Stomach (tissue), 8 donors: ENCODE measurements at regions not wholly inside any gene's neighbourhood (a gene's known extent, or its start where the extent isn't known, plus 50 kb on each side); places are given as distances from the start of the nearest gene placed in this dataset.

Experiments used
- DNase-seq, 2 donors: peaks; one replicate each; pipeline versions ENCODE4 v3.0.0 to v3.0.0-alpha.2; 2013 to 2019
- H3K27ac ChIP-seq, 5 donors: fragments of 200-600 bp in 4 of 5; sonication (generic) in 4 of 5; one replicate each; pipeline ENCODE4 v1.5.1; 2013 to 2019; ENCODE audit warnings: mild to moderate bottlenecking in 1 of 5, moderate library complexity in 1 of 5
- H3K27me3 ChIP-seq, 3 donors: fragments of 200-600 bp; sonication (generic); one replicate each; pipeline ENCODE4 v1.5.1; 2017 to 2019; ENCODE audit warnings: mixed run types in 1 of 3
- H3K36me3 ChIP-seq, 4 donors: fragments of 200-600 bp; sonication (generic); 1 replicate in 3 of 4; 2 replicates in 1 of 4; pipeline ENCODE4 v1.5.1; 2016 to 2019
- H3K4me1 ChIP-seq, 4 donors: fragments of 200-600 bp; sonication (generic); one replicate each; pipeline ENCODE4 v1.5.1; 2016 to 2019
- H3K4me3 ChIP-seq, 4 donors: fragments of 200-600 bp; sonication (generic) in 3 of 4; one replicate each; pipeline ENCODE4 v1.5.1; 2016 to 2019; ENCODE audit warnings: mild to moderate bottlenecking in 1 of 4
- H3K9me3 ChIP-seq, 4 donors: fragments of 200-600 bp; sonication (generic); one replicate each; pipeline ENCODE4 v1.5.1; 2016 to 2019
- EP300 ChIP-seq: sonication (generic); formaldehyde crosslinking; IDR thresholded peaks from one replicate; pipeline ENCODE4 v1.6.1; 2017; ENCODE audit warnings: antibody characterized with exemption
- POLR2A ChIP-seq, 4 donors: fragments of 450-650 bp; IDR thresholded peaks; one replicate each; pipeline ENCODE4 v1.6.1; 2016; ENCODE audit warnings: antibody characterized with exemption in 4 of 4, control low read depth in 2 of 4, mild to moderate bottlenecking in 1 of 4, moderate library complexity in 1 of 4
- POLR2AphosphoS5 ChIP-seq, 3 donors: sonication (generic); formaldehyde crosslinking; IDR thresholded peaks; one replicate each; pipeline ENCODE4 v1.6.1; 2016; ENCODE audit warnings: antibody characterized with exemption in 3 of 3
- WGBS, 5 donors: extraction: QIAGEN DNeasy Blood & Tissue Kit in 3 of 5; methylation state at CpG; one replicate each; pipeline versions ENCODE4 v1.1.5 to v1.1.7; 2013 to 2018; 5-methylcytosine and 5-hydroxymethylcytosine counted together
- intact Hi-C: fragments of 100-400 bp; cut with DNase I; formaldehyde crosslinking; loops from one replicate; pipeline ENCODE4 v1.15.1; 2023; ENCODE audit warnings: low total_unique reads
- TF ChIP-seq, protein P1 (sequence below), 7 experiments: fragments of 450-650 bp in 4 of 7; fragments of 200-600 bp in 3 of 7; sonication (generic) in 3 of 7; IDR thresholded peaks; one replicate each; pipeline ENCODE4 v1.5.1; 2016 to 2019; ENCODE audit warnings: antibody characterized with exemption in 7 of 7, control low read depth in 2 of 7, mild to moderate bottlenecking in 1 of 7
- donor health status: healthy with polysubstance abuse.
- donor health status: Bipolar disorder and iron deficiency.
- donor health status: healthy.

DNA sequence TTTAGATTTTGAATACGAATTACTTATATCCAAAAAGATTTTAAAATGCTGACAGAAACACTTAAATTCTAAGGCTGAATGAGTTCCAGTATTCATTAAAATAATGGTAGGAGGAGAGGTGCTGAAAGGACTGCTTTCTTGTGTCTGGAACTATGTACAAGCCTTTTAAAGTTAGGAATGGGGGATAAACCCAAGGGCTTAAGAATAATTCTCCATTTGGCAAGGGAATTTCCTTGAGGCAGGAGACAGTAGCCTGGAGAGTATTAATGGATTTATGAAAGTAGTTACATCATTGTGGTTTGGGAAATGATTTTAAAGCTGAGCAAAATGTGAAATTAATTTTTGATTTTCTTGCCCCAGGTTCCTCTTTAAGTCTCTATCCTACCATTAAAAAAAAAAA, 266.5 kb upstream of the KCNIP4 start:
- DNase-seq: no peak
- H3K36me3 ChIP-seq: no peaks in the 10 kb centered on the region
- intact Hi-C loops: no loop called here
- no peaks in the 10 kb centered on the region for H3K4me1 ChIP-seq
- H3K27me3 ChIP-seq: no peaks in the 10 kb centered on the region
- WGBS, 5 donors: 58 to 86% (median 64%) methylated on average over 1 of the region's 1 CpG
- no peaks in the 10 kb centered on the region for H3K9me3 ChIP-seq
- TF ChIP-seq POLR2AphosphoS5 (IDR thresholded peaks at IDR 0.05) (no peak), POLR2A (IDR thresholded peaks at IDR 0.05) (no peak), EP300 (no peak)
- TF ChIP-seq, protein P1, sequence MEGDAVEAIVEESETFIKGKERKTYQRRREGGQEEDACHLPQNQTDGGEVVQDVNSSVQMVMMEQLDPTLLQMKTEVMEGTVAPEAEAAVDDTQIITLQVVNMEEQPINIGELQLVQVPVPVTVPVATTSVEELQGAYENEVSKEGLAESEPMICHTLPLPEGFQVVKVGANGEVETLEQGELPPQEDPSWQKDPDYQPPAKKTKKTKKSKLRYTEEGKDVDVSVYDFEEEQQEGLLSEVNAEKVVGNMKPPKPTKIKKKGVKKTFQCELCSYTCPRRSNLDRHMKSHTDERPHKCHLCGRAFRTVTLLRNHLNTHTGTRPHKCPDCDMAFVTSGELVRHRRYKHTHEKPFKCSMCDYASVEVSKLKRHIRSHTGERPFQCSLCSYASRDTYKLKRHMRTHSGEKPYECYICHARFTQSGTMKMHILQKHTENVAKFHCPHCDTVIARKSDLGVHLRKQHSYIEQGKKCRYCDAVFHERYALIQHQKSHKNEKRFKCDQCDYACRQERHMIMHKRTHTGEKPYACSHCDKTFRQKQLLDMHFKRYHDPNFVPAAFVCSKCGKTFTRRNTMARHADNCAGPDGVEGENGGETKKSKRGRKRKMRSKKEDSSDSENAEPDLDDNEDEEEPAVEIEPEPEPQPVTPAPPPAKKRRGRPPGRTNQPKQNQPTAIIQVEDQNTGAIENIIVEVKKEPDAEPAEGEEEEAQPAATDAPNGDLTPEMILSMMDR (IDR thresholded peaks at IDR 0.05): no peak
- no peak overlapping the region for H3K27ac ChIP-seq
- H3K4me3 ChIP-seq: no peak overlapping the region

DNA sequence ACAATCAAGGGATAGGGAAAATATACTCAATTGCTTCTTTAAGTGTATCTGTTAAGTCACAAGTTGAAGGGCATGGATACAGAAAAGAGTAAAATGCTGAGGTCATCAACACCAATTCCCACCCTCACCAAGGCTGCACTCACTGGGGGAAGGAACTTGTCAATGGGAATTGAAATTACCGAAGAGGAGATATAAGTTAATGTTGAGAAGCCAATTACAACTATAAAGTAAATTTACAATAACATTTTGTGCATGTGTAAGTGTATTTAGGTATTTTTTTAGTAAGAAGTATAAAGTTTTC, 255.1 kb upstream of the KCNIP4 start:
- intact Hi-C loops: no loop called here
- no peak for TF ChIP-seq POLR2A (IDR thresholded peaks at IDR 0.05)
- no peak for TF ChIP-seq EP300
- TF ChIP-seq POLR2AphosphoS5 (IDR thresholded peaks at IDR 0.05): no peak
- TF ChIP-seq, protein P1 (IDR thresholded peaks at IDR 0.05): no peak
- no peaks in the 10 kb centered on the region for H3K27me3 ChIP-seq
- no peak overlapping the region for H3K27ac ChIP-seq
- no peaks in the 10 kb centered on the region for H3K9me3 ChIP-seq
- H3K4me1 ChIP-seq: no peaks in the 10 kb centered on the region
- no peak overlapping the region for H3K4me3 ChIP-seq
- WGBS, 5 donors: 27 to 87% (median 86%) methylated on average over 1 of the region's 1 CpG
- H3K36me3 ChIP-seq: no peaks in the 10 kb centered on the region
- no peak for DNase-seq

DNA sequence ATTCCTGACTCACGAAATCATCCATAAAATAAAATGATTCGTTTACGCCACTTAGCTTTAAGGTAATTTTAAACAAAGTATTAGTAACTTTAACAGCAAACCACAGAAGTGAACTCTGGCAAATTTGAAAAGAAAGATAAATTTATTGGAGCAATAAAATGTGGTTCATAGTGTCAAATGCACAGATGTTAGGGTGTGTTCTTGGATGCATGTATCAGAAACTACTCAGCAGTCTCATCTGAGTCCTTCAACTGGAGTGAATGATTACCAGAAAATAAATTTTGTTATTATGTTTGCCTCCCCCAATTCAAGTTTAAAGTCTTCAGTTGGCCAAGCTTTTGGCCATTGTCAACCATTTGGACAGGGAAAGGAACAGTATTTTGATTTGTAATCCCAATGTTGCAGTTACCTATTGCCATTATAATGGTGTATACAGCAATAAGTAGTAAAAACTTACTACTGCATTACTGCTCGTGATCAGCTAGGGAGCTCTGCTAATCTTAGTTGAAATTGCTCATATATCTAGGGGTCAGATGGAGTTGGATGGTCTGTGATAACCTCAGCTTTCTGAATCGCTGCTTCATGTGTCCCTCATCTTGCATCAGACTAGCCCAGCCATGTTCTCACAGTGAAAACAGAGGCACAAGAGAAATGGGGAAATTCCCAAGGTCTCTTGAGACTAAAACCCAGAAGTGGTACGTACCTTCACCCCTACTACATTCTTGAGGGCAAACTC, 254.6 kb upstream of the KCNIP4 start:
- no peaks in the 10 kb centered on the region for H3K36me3 ChIP-seq
- no peak overlapping the region for H3K4me3 ChIP-seq
- no peaks in the 10 kb centered on the region for H3K9me3 ChIP-seq
- 68 to 77% (median 73%) methylated on average over 6 of the region's 6 CpGs for WGBS, 5 donors
- intact Hi-C loops: no loop called here
- no peak for DNase-seq
- TF ChIP-seq, protein P1 (IDR thresholded peaks at IDR 0.05): no peak
- TF ChIP-seq POLR2A (IDR thresholded peaks at IDR 0.05): no peak
- no peak for TF ChIP-seq EP300
- no peak for TF ChIP-seq POLR2AphosphoS5 (IDR thresholded peaks at IDR 0.05)
- H3K27ac ChIP-seq: no peak overlapping the region
- no peaks in the 10 kb centered on the region for H3K27me3 ChIP-seq
- no peaks in the 10 kb centered on the region for H3K4me1 ChIP-seq

DNA sequence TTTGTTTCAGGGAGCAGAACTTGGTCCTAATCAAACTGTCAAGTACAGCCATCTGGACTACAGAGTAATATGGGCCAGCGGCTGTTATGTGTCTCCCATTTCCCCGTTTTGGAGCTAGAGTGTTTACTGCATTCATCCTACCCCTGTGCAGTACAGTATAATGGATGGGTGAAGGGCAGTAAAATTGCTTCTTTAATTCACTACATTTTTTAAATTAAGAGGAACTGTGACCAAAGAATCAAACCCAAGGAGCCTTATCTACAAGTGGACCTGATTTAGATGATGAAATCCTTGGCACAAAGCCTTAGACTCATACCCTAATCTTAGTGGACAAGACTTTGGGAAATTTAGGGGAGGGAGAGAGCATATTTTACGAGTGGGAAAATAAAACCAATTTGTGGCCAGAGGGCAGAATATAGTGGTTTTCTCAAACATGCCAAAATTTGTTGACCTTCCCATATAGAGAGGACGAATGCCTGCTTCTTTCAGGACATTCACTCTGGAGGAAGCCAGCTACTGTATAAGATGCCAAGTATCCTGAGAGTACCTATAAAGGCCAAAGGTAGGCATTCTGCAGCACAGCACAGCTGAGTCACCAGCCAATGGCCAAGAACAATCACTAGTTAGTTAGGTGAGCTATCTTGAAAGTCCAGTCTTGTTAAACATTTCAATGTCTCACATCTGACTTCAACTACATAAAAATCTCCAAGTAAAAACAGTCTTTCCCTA, 253.8 kb upstream of the KCNIP4 start:
- Histone ChIP-seq H3K9me3 (no peaks in the 10 kb centered on the region), H3K27me3 (no peaks in the 10 kb centered on the region), H3K4me1 (no peaks in the 10 kb centered on the region), H3K4me3 (no peak overlapping the region), H3K36me3 (no peaks in the 10 kb centered on the region), H3K27ac (no peak overlapping the region)
- intact Hi-C loops: no loop called here
- no peak for DNase-seq
- TF ChIP-seq POLR2AphosphoS5 (IDR thresholded peaks at IDR 0.05): no peak
- TF ChIP-seq, protein P1 (IDR thresholded peaks at IDR 0.05): no peak
- no peak for TF ChIP-seq EP300
- TF ChIP-seq POLR2A (IDR thresholded peaks at IDR 0.05): no peak
- 60 to 70% (median 68%) methylated on average over 4 of the region's 4 CpGs for WGBS, 5 donors
